HCT116 (cell line): ENCODE measurements at regions not wholly inside any gene's neighbourhood (a gene's known extent, or its start where the extent isn't known, plus 50 kb on each side); places are given as distances from the start of the nearest gene placed in this dataset.

Source experiments
- ATAC-seq: fragments of 200-7000 bp; cut with Tn5 transposase; 2 replicates; pipeline ENCODE4 v1.9.1; 2020; ENCODE audit warnings: mild to moderate bottlenecking, moderate library complexity
- BruUV-seq: library from RNA; stranded (reverse); fragments of 400-500 nt; replicated peaks from 2 replicates; lab custom pipeline; 2021; lab: Mats Ljungman, UMichigan
- CTCF ChIA-PET: fragments of 300-600 bp; sonication (Branson Sonifier 250); formaldehyde crosslinking; loops from one replicate; lab custom pipeline; 2021; ENCODE audit warnings: antibody characterized with exemption; lab: Charles Lee
- POLR2A ChIA-PET: fragments of 300-600, 350-600 bp; sonication (Branson Sonifier 250); formaldehyde crosslinking; loops from one replicate; lab custom pipeline; 2021; ENCODE audit warnings: antibody characterized with exemption; lab: Charles Lee
- RAD21 ChIA-PET, 2 experiments: fragments of 300-600 bp; sonication (Branson Sonifier 250); formaldehyde crosslinking; loops; one replicate each; lab custom pipeline; 2023; ENCODE audit warnings: low total read pairs in 2 of 2; ENCODE audit not compliant: uncharacterized antibody in 2 of 2, unreplicated experiment in 2 of 2, low non-redundant PET in 1 of 2; lab: Charles Lee
- DNase-seq: peaks from one replicate; pipeline ENCODE4 v3.0.0-alpha.2; 2010; ENCODE audit warnings: low read depth, low spot score
- H2AFZ ChIP-seq: fragments of 200-600 bp; shearing (Covaris generic), sonication (generic); 2 replicates; pipeline ENCODE4 v1.6.1; 2017; ENCODE audit warnings: low read depth, mixed run types, mixed read lengths, antibody characterized with exemption, low read length; ENCODE audit not compliant: poor library complexity, severe bottlenecking
- H3K27ac ChIP-seq: 2 replicates; pipeline ENCODE4 v1.5.1; 2012; ENCODE audit warnings: low read depth, low read length
- H3K27me3 ChIP-seq: fragments of 200-600 bp; sonication (generic); 2 replicates; pipeline ENCODE4 v1.6.1; 2016; ENCODE audit warnings: mixed run types, low read length, mixed read lengths; ENCODE audit not compliant: insufficient read depth
- H3K36me3 ChIP-seq, 2 experiments: fragments of 200-500 bp in 1 of 2; fragments of 200-600 bp in 1 of 2; sonication (Bioruptor generic) in 1 of 2; sonication (generic) in 1 of 2; 2 replicates each; pipeline versions ENCODE4 v1.5.1 to v1.6.1; 2014 to 2016; ENCODE audit warnings: low read length in 2 of 2, inconsistent platforms in 1 of 2, mixed read lengths in 1 of 2, mixed run types in 1 of 2; ENCODE audit not compliant: insufficient read depth in 2 of 2, control insufficient read depth in 1 of 2
- H3K4me1 ChIP-seq, 2 experiments: fragments of 200-600 bp in 1 of 2; sonication (generic) in 1 of 2; 2 replicates each; pipeline versions ENCODE4 v1.5.1 to v1.6.1; 2012 to 2017; ENCODE audit warnings: low read length in 2 of 2, inconsistent platforms in 1 of 2, mild to moderate bottlenecking in 1 of 2, mixed read lengths in 1 of 2, mixed run types in 1 of 2, moderate library complexity in 1 of 2; ENCODE audit not compliant: insufficient read depth in 2 of 2, control insufficient read depth in 1 of 2
- H3K4me2 ChIP-seq: fragments of 200-600 bp; sonication (generic); 2 replicates; pipeline ENCODE4 v1.6.1; 2017; ENCODE audit warnings: mixed run types, low read length, mixed read lengths
- H3K4me3 ChIP-seq, 2 experiments: fragments of 200-600 bp in 1 of 2; sonication (generic) in 1 of 2; replicated peaks in 1 of 2; 2 replicates each; pipeline ENCODE4 v1.5.1; 2011 to 2016; ENCODE audit warnings: low read length in 2 of 2, control low read depth in 1 of 2, low read depth in 1 of 2, mild to moderate bottlenecking in 1 of 2, mixed read lengths in 1 of 2, mixed run types in 1 of 2
- H3K79me2 ChIP-seq: fragments of 200-600 bp; sonication (generic); 2 replicates; pipeline ENCODE4 v1.6.1; 2017; ENCODE audit warnings: mild to moderate bottlenecking, mixed run types, low read length, moderate library complexity, mixed read lengths; ENCODE audit not compliant: insufficient read depth
- H3K9ac ChIP-seq: fragments of 200-600 bp; sonication (generic); 2 replicates; pipeline ENCODE4 v1.6.1; 2016; ENCODE audit warnings: low read length, mixed read lengths
- H3K9me2 ChIP-seq: fragments of 200-600 bp; sonication (generic), shearing (Covaris generic); 2 replicates; pipeline ENCODE4 v1.6.1; 2017; ENCODE audit warnings: mixed run types, mild to moderate bottlenecking, moderate library complexity; ENCODE audit not compliant: insufficient read depth
- H3K9me3 ChIP-seq, 2 experiments: fragments of 200-500 bp in 1 of 2; fragments of 200-600 bp in 1 of 2; sonication (Bioruptor generic) in 1 of 2; sonication (generic) in 1 of 2; 2 replicates each; pipeline ENCODE4 v1.6.1; 2014 to 2017; ENCODE audit warnings: low read length in 2 of 2, mixed read lengths in 2 of 2, inconsistent platforms in 1 of 2, low read depth in 1 of 2, mild to moderate bottlenecking in 1 of 2, mixed run types in 1 of 2, moderate library complexity in 1 of 2; ENCODE audit not compliant: control insufficient read depth in 1 of 2, insufficient read depth in 1 of 2
- H4K20me1 ChIP-seq: fragments of 200-600 bp; sonication (generic), shearing (Covaris generic); 2 replicates; pipeline ENCODE4 v1.6.1; 2017; ENCODE audit warnings: mixed run types, mild to moderate bottlenecking, moderate library complexity; ENCODE audit not compliant: insufficient read depth
- CEBPB ChIP-seq: IDR thresholded peaks from 2 replicates; pipeline ENCODE4 v1.6.1; 2012; ENCODE audit warnings: low read depth
- EGR1 ChIP-seq: IDR thresholded peaks from 2 replicates; pipeline ENCODE4 v1.6.1; 2012; ENCODE audit warnings: low read depth
- ELF1 ChIP-seq: IDR thresholded peaks from 2 replicates; pipeline ENCODE4 v1.6.1; 2012; ENCODE audit warnings: low read depth, borderline replicate concordance
- EZH2 ChIP-seq: fragments of 200-600 bp; sonication (generic); IDR thresholded peaks from 2 replicates; pipeline ENCODE4 v1.6.1; 2017; ENCODE audit warnings: antibody characterized with exemption, mixed run types
- EZH2phosphoT487 ChIP-seq: fragments of 200-600 bp; IDR thresholded peaks from 2 replicates; pipeline ENCODE4 v1.6.1; 2018; ENCODE audit warnings: antibody characterized with exemption, borderline replicate concordance
- FOSL1 ChIP-seq: IDR thresholded peaks from 2 replicates; pipeline ENCODE4 v1.6.1; 2012; ENCODE audit warnings: low read depth
- JUND ChIP-seq: IDR thresholded peaks from 2 replicates; pipeline ENCODE4 v1.6.1; 2012
- POLR2A ChIP-seq: IDR thresholded peaks from 2 replicates; pipeline ENCODE4 v1.7.0; 2011; ENCODE audit warnings: borderline replicate concordance; ENCODE audit not compliant: insufficient read depth, insufficient read length; ENCODE audit errors: extremely low read depth
- POLR2AphosphoS5 ChIP-seq: IDR thresholded peaks from 2 replicates; pipeline ENCODE4 v1.6.1; 2011; ENCODE audit warnings: mild to moderate bottlenecking, low read depth, low read length, moderate library complexity
- RAD21 ChIP-seq: IDR thresholded peaks from 2 replicates; pipeline ENCODE4 v1.6.1; 2012; ENCODE audit warnings: low read depth, mild to moderate bottlenecking
- SP1 ChIP-seq: IDR thresholded peaks from 2 replicates; pipeline ENCODE4 v1.6.1; 2012; ENCODE audit warnings: low read depth
- SRF ChIP-seq: IDR thresholded peaks from 2 replicates; pipeline ENCODE4 v1.6.1; 2012; ENCODE audit warnings: low read depth
- TCF7L2 ChIP-seq: IDR thresholded peaks from 2 replicates; pipeline ENCODE4 v1.7.0; 2011; ENCODE audit warnings: borderline replicate concordance, inconsistent platforms; ENCODE audit not compliant: insufficient read depth, insufficient read length; ENCODE audit errors: extremely low read depth
- YY1 ChIP-seq: IDR thresholded peaks from 2 replicates; pipeline ENCODE4 v1.6.1; 2011; ENCODE audit warnings: low read length, low read depth, moderate library complexity, mild to moderate bottlenecking; ENCODE audit not compliant: insufficient replicate concordance; ENCODE audit errors: extremely low read depth
- ZFX ChIP-seq: fragments of 450-650 bp; IDR thresholded peaks from 2 replicates; pipeline ENCODE4 v1.6.1; 2017
- intact Hi-C: fragments of 100-400 bp; cut with micrococcal nuclease; formaldehyde crosslinking; loops from 2 replicates; pipeline ENCODE4 v1.10.0; 2022
- TF ChIP-seq, protein P1 (sequence below): IDR thresholded peaks from 2 replicates; pipeline ENCODE4 v1.6.1; 2012; ENCODE audit warnings: low read depth
- TF ChIP-seq, protein P2 (sequence below): IDR thresholded peaks from 2 replicates; pipeline ENCODE4 v1.6.1; 2012
- TF ChIP-seq, protein P3 (sequence below): IDR thresholded peaks from 2 replicates; pipeline ENCODE4 v1.6.1; 2011; ENCODE audit warnings: mild to moderate bottlenecking, low read length, moderate library complexity; ENCODE audit not compliant: insufficient replicate concordance; ENCODE audit errors: extremely low read depth

DNA sequence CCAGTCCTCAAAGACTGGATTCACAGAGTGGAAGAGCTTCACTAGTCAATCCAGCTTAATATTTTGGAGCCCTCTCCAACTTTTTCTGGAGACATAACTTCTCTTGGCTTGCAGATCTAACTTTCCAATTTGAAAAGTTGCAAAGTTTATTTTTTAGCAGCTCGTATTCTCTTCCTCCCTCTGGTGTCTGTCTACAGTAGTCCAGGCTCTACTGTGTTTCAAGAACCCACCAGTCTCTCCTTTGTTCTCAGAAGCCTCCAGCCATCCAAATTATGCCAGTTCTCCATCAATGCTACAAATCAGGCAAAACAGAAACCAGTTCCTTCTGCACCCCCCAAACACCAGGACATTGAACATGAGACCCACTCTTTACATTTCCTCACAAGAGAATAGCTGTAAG, 376.1 kb upstream of the OPRM1 start (continued):
- TF ChIP-seq, protein P1, sequence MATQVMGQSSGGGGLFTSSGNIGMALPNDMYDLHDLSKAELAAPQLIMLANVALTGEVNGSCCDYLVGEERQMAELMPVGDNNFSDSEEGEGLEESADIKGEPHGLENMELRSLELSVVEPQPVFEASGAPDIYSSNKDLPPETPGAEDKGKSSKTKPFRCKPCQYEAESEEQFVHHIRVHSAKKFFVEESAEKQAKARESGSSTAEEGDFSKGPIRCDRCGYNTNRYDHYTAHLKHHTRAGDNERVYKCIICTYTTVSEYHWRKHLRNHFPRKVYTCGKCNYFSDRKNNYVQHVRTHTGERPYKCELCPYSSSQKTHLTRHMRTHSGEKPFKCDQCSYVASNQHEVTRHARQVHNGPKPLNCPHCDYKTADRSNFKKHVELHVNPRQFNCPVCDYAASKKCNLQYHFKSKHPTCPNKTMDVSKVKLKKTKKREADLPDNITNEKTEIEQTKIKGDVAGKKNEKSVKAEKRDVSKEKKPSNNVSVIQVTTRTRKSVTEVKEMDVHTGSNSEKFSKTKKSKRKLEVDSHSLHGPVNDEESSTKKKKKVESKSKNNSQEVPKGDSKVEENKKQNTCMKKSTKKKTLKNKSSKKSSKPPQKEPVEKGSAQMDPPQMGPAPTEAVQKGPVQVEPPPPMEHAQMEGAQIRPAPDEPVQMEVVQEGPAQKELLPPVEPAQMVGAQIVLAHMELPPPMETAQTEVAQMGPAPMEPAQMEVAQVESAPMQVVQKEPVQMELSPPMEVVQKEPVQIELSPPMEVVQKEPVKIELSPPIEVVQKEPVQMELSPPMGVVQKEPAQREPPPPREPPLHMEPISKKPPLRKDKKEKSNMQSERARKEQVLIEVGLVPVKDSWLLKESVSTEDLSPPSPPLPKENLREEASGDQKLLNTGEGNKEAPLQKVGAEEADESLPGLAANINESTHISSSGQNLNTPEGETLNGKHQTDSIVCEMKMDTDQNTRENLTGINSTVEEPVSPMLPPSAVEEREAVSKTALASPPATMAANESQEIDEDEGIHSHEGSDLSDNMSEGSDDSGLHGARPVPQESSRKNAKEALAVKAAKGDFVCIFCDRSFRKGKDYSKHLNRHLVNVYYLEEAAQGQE, result no peak
- no peak for TF ChIP-seq EGR1
- no peak for TF ChIP-seq EZH2phosphoT487
- TF ChIP-seq EZH2, result no peak
- TF ChIP-seq YY1, result no peak
- TF ChIP-seq, protein P2, sequence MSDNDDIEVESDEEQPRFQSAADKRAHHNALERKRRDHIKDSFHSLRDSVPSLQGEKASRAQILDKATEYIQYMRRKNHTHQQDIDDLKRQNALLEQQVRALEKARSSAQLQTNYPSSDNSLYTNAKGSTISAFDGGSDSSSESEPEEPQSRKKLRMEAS, result no peak
- TF ChIP-seq SRF, result no peak

DNA sequence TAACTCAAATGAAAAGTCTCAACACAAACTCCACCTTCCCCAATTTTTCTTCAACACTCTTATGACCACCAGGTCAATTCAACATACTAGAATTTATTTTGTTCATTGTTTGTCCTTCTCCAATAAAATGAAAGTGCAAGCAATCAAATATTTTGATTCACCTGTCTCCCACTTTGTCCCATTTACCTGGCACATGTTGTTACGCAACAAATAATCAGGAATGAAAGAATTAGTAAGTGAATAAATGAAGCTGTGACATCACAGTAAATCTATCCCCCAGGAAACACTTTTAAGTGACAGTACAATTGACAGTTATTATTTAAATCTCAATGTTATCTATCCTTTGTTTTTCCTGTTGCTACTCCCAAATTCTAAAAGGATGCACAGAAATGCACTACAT, 393.7 kb upstream of the OPRM1 start:
- no peak overlapping the region for H3K27ac ChIP-seq
- H2AFZ ChIP-seq, result no peak overlapping the region
- no peaks in the 10 kb centered on the region for H3K36me3 ChIP-seq
- no peak for DNase-seq
- intact Hi-C loops, result no loop called here
- CTCF ChIA-PET, result no interaction called here
- no peak overlapping the region for H3K4me2 ChIP-seq
- POLR2A ChIA-PET, result no interaction called here
- no peak for ATAC-seq
- no peaks in the 10 kb centered on the region for H4K20me1 ChIP-seq
- no TSS peak for BruUV-seq
- RAD21 ChIA-PET, result no interaction called here
- H3K4me1 ChIP-seq, result no peaks in the 10 kb centered on the region
- no peaks in the 10 kb centered on the region for H3K79me2 ChIP-seq
- H3K27me3 ChIP-seq, result peaks cover 3% of the 10 kb centered on the region; the same call in 1 of the 2 replicates
- no peak overlapping the region for H3K4me3 ChIP-seq
- H3K9ac ChIP-seq, result no peak overlapping the region
- no peaks in the 10 kb centered on the region for H3K9me3 ChIP-seq
- H3K9me2 ChIP-seq, result no peaks in the 10 kb centered on the region
- TF ChIP-seq ELF1, result no peak
- no peak for TF ChIP-seq TCF7L2
- TF ChIP-seq JUND, result no peak
- no peak for TF ChIP-seq ZFX
- no peak for TF ChIP-seq RAD21
- TF ChIP-seq EZH2, result no peak
- TF ChIP-seq, protein P1, result no peak
- TF ChIP-seq SP1, result no peak
- no peak for TF ChIP-seq FOSL1
- TF ChIP-seq EGR1, result no peak
- TF ChIP-seq YY1, result no peak
- TF ChIP-seq, protein P3, sequence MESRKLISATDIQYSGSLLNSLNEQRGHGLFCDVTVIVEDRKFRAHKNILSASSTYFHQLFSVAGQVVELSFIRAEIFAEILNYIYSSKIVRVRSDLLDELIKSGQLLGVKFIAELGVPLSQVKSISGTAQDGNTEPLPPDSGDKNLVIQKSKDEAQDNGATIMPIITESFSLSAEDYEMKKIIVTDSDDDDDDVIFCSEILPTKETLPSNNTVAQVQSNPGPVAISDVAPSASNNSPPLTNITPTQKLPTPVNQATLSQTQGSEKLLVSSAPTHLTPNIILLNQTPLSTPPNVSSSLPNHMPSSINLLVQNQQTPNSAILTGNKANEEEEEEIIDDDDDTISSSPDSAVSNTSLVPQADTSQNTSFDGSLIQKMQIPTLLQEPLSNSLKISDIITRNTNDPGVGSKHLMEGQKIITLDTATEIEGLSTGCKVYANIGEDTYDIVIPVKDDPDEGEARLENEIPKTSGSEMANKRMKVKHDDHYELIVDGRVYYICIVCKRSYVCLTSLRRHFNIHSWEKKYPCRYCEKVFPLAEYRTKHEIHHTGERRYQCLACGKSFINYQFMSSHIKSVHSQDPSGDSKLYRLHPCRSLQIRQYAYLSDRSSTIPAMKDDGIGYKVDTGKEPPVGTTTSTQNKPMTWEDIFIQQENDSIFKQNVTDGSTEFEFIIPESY, result no peak
- no peak for TF ChIP-seq CEBPB
- TF ChIP-seq POLR2A, result no peak
- TF ChIP-seq POLR2AphosphoS5, result no peak
